LNCAP (cell line): ENCODE measurements at regions not wholly inside any gene's neighbourhood (a gene's known extent, or its start where the extent isn't known, plus 50 kb on each side); places are given as distances from the start of the nearest gene placed in this dataset.

Experiments
- CTCF ChIP-seq: fragments of 450-650 bp; IDR thresholded peaks from 2 replicates; pipeline ENCODE4 v1.5.1; 2017; ENCODE audit warnings: mild to moderate bottlenecking

GRCh38 chr14:65957631-65958205 lies 528.5 kb upstream of the CCDC196 start:
- TF ChIP-seq CTCF = no peak

- peak; percentile 67 for TF ChIP-seq CTCF
Measured at GRCh38 chr14:65958664-65959562, 527.3 kb upstream of the CCDC196 start.

- TF ChIP-seq CTCF = no peak; the same call in 1 of the 2 replicates
Measured at GRCh38 chr14:65959563-65960024, 526.6 kb upstream of the CCDC196 start.

GRCh38 chr14:65961004-65961403 lies 525.2 kb upstream of the CCDC196 start:
- TF ChIP-seq CTCF = peak; percentile 89

GRCh38 chr14:65962952-65963351 lies 523.2 kb upstream of the CCDC196 start:
- TF ChIP-seq CTCF = no peak

GRCh38 chr14:65964366-65964765 lies 521.8 kb upstream of the CCDC196 start:
- no peak for TF ChIP-seq CTCF

- no peak for TF ChIP-seq CTCF
Measured at GRCh38 chr14:65966188-65966587, 520.0 kb upstream of the CCDC196 start.
